ENCODE measurements at regions not wholly inside any gene's neighbourhood (a gene's known extent, or its start where the extent isn't known, plus 50 kb on each side); places are given as distances from the start of the nearest gene placed in this dataset.

- WGBS (ENCODE audit: insufficient coverage, insufficient replicate concordance, low lambda C conversion rate, missing lambda C conversion rate) = 19% methylated on average over 5 of the region's 5 CpGs
- H3K9me3 ChIP-seq (replicated peaks; ENCODE audit: control insufficient read depth, insufficient read depth, low read length) = no peaks in the 10 kb centered on the region
- DNase-seq (ENCODE audit: low read depth, low spot score) (no peak), FAIRE-seq (no peak), ATAC-seq (no peak)
- ChIA-PET RAD21 (ENCODE audit: unreplicated experiment) (interaction anchor here (0.6 to 0.8 kb wide), 2 partner anchors 13 to 20 kb away, joined by 3 read pairs; no protein-coding TSS in a partner anchor), SMC1A (ENCODE audit: uncharacterized antibody, unreplicated experiment) (interaction anchor here (0.9 to 1.7 kb wide), 2 partner anchors 16 to 236 kb away, joined by 3 to 4 read pairs; no protein-coding TSS in a partner anchor), CTCF (interaction anchor here (1.3 kb wide), 1 partner anchor 18 kb away, joined by 3 read pairs; no protein-coding TSS in a partner anchor), POLR2A (no interaction called here)
- H3K36me3 ChIP-seq (ENCODE audit: control insufficient read depth in 2 of 2, insufficient read depth in 2 of 2, low read length in 1 of 2) = no peaks in the 10 kb centered on the region
- H3K4me2 ChIP-seq (ENCODE audit: control insufficient read depth, insufficient read depth) = no peak overlapping the region
- intact Hi-C loops (cut with micrococcal nuclease; ENCODE audit: unreplicated experiment) = no loop called here
- H4K20me1 ChIP-seq (ENCODE audit: control insufficient read depth, insufficient read depth) = no peaks in the 10 kb centered on the region
- BruUV-seq (replicated peaks) = no TSS peak
- no peak overlapping the region for H3K9ac ChIP-seq (ENCODE audit: control insufficient read depth, insufficient read depth, low read length)
- no peak overlapping the region for H2AFZ ChIP-seq (ENCODE audit: control insufficient read depth, low read depth, low read length)
- no peaks in the 10 kb centered on the region for H3K4me1 ChIP-seq (ENCODE audit: control insufficient read depth, insufficient read depth, low read length)
- H3K79me2 ChIP-seq (ENCODE audit: control insufficient read depth, insufficient read depth, low read length) = no peaks in the 10 kb centered on the region
- H3K4me3 ChIP-seq = no peak overlapping the region
- H3K27ac ChIP-seq (ENCODE audit: control insufficient read depth, insufficient read depth) = no peak overlapping the region
- H3K27me3 ChIP-seq (replicated peaks in 1 of 2; ENCODE audit: control insufficient read depth in 2 of 2, insufficient read depth in 2 of 2, low read length in 1 of 2) = no peaks in the 10 kb centered on the region
- in situ Hi-C loops (cut with MboI) = no loop called here
- TF ChIP-seq IRF5 (IDR thresholded peaks at IDR 0.05; ENCODE audit: borderline replicate concordance) (no peak), YY1 (IDR thresholded peaks at IDR 0.05; ENCODE audit: low read depth, low read length) (no peak), IKZF1 (conservative IDR thresholded peaks at IDR 0.05) (no peak), TCF12 (IDR thresholded peaks at IDR 0.05; ENCODE audit: low read depth, low read length) (no peak), BCLAF1 (IDR thresholded peaks at IDR 0.05) (no peak), SUZ12 (IDR thresholded peaks at IDR 0.05; ENCODE audit: unreplicated experiment) (no peak), ZNF592 (IDR thresholded peaks at IDR 0.05) (no peak), IRF3 (IDR thresholded peaks at IDR 0.05) (no peak)
Observed at GRCh38 chr3:150259526-150260397, 148.3 kb upstream of the TSC22D2 start.
